ENCODE measurements at regions not wholly inside any gene's neighbourhood (a gene's known extent, or its start where the extent isn't known, plus 50 kb on each side); places are given as distances from the start of the nearest gene placed in this dataset.

GRCh38 chr7:149673006-149673405, 100.4 kb downstream of the ZNF467 start:
- no peaks in the 10 kb centered on the region for H3K36me3 Mint-ChIP-seq
- peaks cover 9 to 18% (median 9%) of the 10 kb centered on the region in 3 donors for H3K27me3 Mint-ChIP-seq (ENCODE audit: low read depth in 3 of 3)
- no peaks in the 10 kb centered on the region for H3K79me2 ChIP-seq (ENCODE audit: insufficient read depth, low read length)

GRCh38 chr7:149670288-149670687, 103.1 kb downstream of the ZNF467 start:
- no CpG with 5 or more reads among the region's 1 CpG for WGBS (ENCODE audit: insufficient coverage)
- no peak for TF ChIP-seq CTCF (IDR thresholded peaks at IDR 0.05)
- H3K27ac ChIP-seq (ENCODE audit: low read depth in 1 of 2, low read length in 2 of 2), result no peak overlapping the region
- no peaks in the 10 kb centered on the region for H3K4me1 ChIP-seq (ENCODE audit: control insufficient read depth in 1 of 2, insufficient read depth in 2 of 2, low read length in 2 of 2)
- peaks cover 6 to 27% (median 18%) of the 10 kb centered on the region in 3 donors for H3K27me3 Mint-ChIP-seq (ENCODE audit: low read depth in 3 of 3)
- no peaks in the 10 kb centered on the region for H3K36me3 Mint-ChIP-seq
- intact Hi-C loops (cut with micrococcal nuclease), result no loop called here
- no peak overlapping the region for H3K9ac ChIP-seq (ENCODE audit: insufficient read depth, low read length, poor library complexity, severe bottlenecking)
- no peaks in the 10 kb centered on the region for H3K9me3 ChIP-seq (replicated peaks in 1 of 2; ENCODE audit: control insufficient read depth in 1 of 2, insufficient read depth in 1 of 2, low read length in 2 of 2)
- no peak overlapping the region for H3K4me3 Mint-ChIP-seq
- no peak overlapping the region for H3K4me3 ChIP-seq (replicated peaks in 1 of 3; ENCODE audit: low read depth in 2 of 3, low read length in 3 of 3)
- peaks cover 0 to 1% (median 0%) of the 10 kb centered on the region in 7 donors for H3K9me3 Mint-ChIP-seq
- peaks cover 0 to 3% of the 10 kb centered on the region in 2 donors for H3K27me3 ChIP-seq (ENCODE audit: control insufficient read depth in 2 of 2, insufficient read depth in 2 of 2, low read length in 2 of 2)
- no peak overlapping the region for H3K27ac Mint-ChIP-seq
- no peak overlapping the region for H3K4me2 ChIP-seq (replicated peaks; ENCODE audit: extremely low read depth, low read length, poor library complexity, severe bottlenecking)
- H3K36me3 ChIP-seq (replicated peaks in 1 of 2; ENCODE audit: control insufficient read depth in 1 of 2, insufficient read depth in 2 of 2, low read length in 2 of 2), result no peaks in the 10 kb centered on the region
- DNase-seq, result no peak
- no peak overlapping the region for H2AFZ ChIP-seq (ENCODE audit: insufficient read depth, low read depth, low read length, poor library complexity, severe bottlenecking)
- H3K4me1 Mint-ChIP-seq, result peaks cover 8% of the 10 kb centered on the region
- no peaks in the 10 kb centered on the region for H3K79me2 ChIP-seq (ENCODE audit: insufficient read depth, low read length)
- no peaks in the 10 kb centered on the region for H4K20me1 ChIP-seq (ENCODE audit: insufficient read depth, low read length)

More at GRCh38 chr7:149673006-149673405, 100.4 kb downstream of the ZNF467 start:
- no peak for TF ChIP-seq CTCF (IDR thresholded peaks at IDR 0.05)
- Histone ChIP-seq H3K9ac (ENCODE audit: insufficient read depth, low read length, poor library complexity, severe bottlenecking) (no peak overlapping the region), H2AFZ (ENCODE audit: insufficient read depth, low read depth, low read length, poor library complexity, severe bottlenecking) (no peak overlapping the region), H3K4me2 (replicated peaks; ENCODE audit: extremely low read depth, low read length, poor library complexity, severe bottlenecking) (no peak overlapping the region), H4K20me1 (ENCODE audit: insufficient read depth, low read length) (no peaks in the 10 kb centered on the region), H3K36me3 (replicated peaks in 1 of 2; ENCODE audit: control insufficient read depth in 1 of 2, insufficient read depth in 2 of 2, low read length in 2 of 2) (no peaks in the 10 kb centered on the region), H3K27ac (ENCODE audit: low read depth in 1 of 2, low read length in 2 of 2) (no peak overlapping the region), H3K4me1 (ENCODE audit: control insufficient read depth in 1 of 2, insufficient read depth in 2 of 2, low read length in 2 of 2) (no peaks in the 10 kb centered on the region), H3K9me3 (replicated peaks in 1 of 2; ENCODE audit: control insufficient read depth in 1 of 2, insufficient read depth in 1 of 2, low read length in 2 of 2) (no peaks in the 10 kb centered on the region), H3K4me3 (replicated peaks in 1 of 3; ENCODE audit: low read depth in 2 of 3, low read length in 3 of 3) (no peak overlapping the region), H3K27me3 (ENCODE audit: control insufficient read depth in 2 of 2, insufficient read depth in 2 of 2, low read length in 2 of 2) (peaks cover 0 to 3% of the 10 kb centered on the region in 2 donors)
- peaks cover 0 to 8% (median 2%) of the 10 kb centered on the region in 7 donors for H3K9me3 Mint-ChIP-seq
- WGBS (ENCODE audit: insufficient coverage), result no CpG with 5 or more reads among the region's 5 CpGs
- no peak overlapping the region for H3K27ac Mint-ChIP-seq
- peaks cover 8% of the 10 kb centered on the region for H3K4me1 Mint-ChIP-seq
- DNase-seq, result no peak
- H3K4me3 Mint-ChIP-seq, result no peak overlapping the region
- intact Hi-C loops (cut with micrococcal nuclease), result no loop called here

Data from CD14-positive monocyte (primary cell).